ENCODE measurements at regions not wholly inside any gene's neighbourhood (a gene's known extent, or its start where the extent isn't known, plus 50 kb on each side); places are given as distances from the start of the nearest gene placed in this dataset.
"Not testable (repeated sequence)": the region's sequence is repeated elsewhere in the genome, so short reads cannot be mapped to it uniquely, and the experiment has no call there.

- no peak for TF ChIP-seq CTCF (conservative IDR thresholded peaks at IDR 0.05; ENCODE audit: low read depth, low read length)
- H3K4me3 ChIP-seq (ENCODE audit: low read depth, low read length): no peak overlapping the region
- no peak for DNase-seq (ENCODE audit: low read depth)
Observed at GRCh38 chr4:126409746-126410145, 1095.0 kb downstream of the FAT4 start.

- H3K4me3 ChIP-seq (ENCODE audit: low read depth, low read length): no peak overlapping the region
- no peak for TF ChIP-seq CTCF (conservative IDR thresholded peaks at IDR 0.05; ENCODE audit: low read depth, low read length)
- no peak for DNase-seq (ENCODE audit: low read depth)
Observed at GRCh38 chr4:126411047-126411446, 1096.3 kb downstream of the FAT4 start.

- H3K4me3 ChIP-seq (ENCODE audit: low read depth, low read length); DNase-seq (ENCODE audit: low read depth): not testable (repeated sequence)
Observed at GRCh38 chr4:126412310-126412709, 1097.6 kb downstream of the FAT4 start.

GRCh38 chr4:126414741-126415140 is 1100.0 kb downstream of the FAT4 start:
- H3K4me3 ChIP-seq (ENCODE audit: low read depth, low read length): no peak overlapping the region
- no peak for DNase-seq (ENCODE audit: low read depth)
- TF ChIP-seq CTCF (conservative IDR thresholded peaks at IDR 0.05; ENCODE audit: low read depth, low read length): no peak

GRCh38 chr4:126419266-126419665 is 1104.5 kb downstream of the FAT4 start:
- no peak for DNase-seq (ENCODE audit: low read depth)
- no peak overlapping the region for H3K4me3 ChIP-seq (ENCODE audit: low read depth, low read length)
- TF ChIP-seq CTCF (conservative IDR thresholded peaks at IDR 0.05; ENCODE audit: low read depth, low read length): no peak

GRCh38 chr4:126427853-126428252 is 1113.1 kb downstream of the FAT4 start:
- DNase-seq (ENCODE audit: low read depth): no peak
- H3K4me3 ChIP-seq (ENCODE audit: low read depth, low read length): no peak overlapping the region
- no peak for TF ChIP-seq CTCF (conservative IDR thresholded peaks at IDR 0.05; ENCODE audit: low read depth, low read length)

- no peak for TF ChIP-seq CTCF (conservative IDR thresholded peaks at IDR 0.05; ENCODE audit: low read depth, low read length)
- DNase-seq (ENCODE audit: low read depth): no peak
- H3K4me3 ChIP-seq (ENCODE audit: low read depth, low read length): no peak overlapping the region
Observed at GRCh38 chr4:126431049-126431448, 1116.3 kb downstream of the FAT4 start.

GRCh38 chr4:126435491-126435890 is 1120.7 kb downstream of the FAT4 start:
- no peak for TF ChIP-seq CTCF (conservative IDR thresholded peaks at IDR 0.05; ENCODE audit: low read depth, low read length)
- DNase-seq (ENCODE audit: low read depth): no peak

More at GRCh38 chr4:126435491-126435890, 1120.7 kb downstream of the FAT4 start:
- H3K4me3 ChIP-seq (ENCODE audit: low read depth, low read length): no peak overlapping the region
